NCI-H748 treated with DMSO at 0.1 percent for 48 hours (cell line): ENCODE measurements at regions not wholly inside any gene's neighbourhood (a gene's known extent, or its start where the extent isn't known, plus 50 kb on each side); places are given as distances from the start of the nearest gene placed in this dataset.
A peak's percentile ranks its signal among the peaks of the same experiment; 100 is the strongest.
"Not testable (repeated sequence)": the region's sequence is repeated elsewhere in the genome, so short reads cannot be mapped to it uniquely, and the experiment has no call there.

Experiments
- DNase-seq: peaks from one replicate; lab custom pipeline; 2025; lab: John Stamatoyannopoulos, UW

DNA sequence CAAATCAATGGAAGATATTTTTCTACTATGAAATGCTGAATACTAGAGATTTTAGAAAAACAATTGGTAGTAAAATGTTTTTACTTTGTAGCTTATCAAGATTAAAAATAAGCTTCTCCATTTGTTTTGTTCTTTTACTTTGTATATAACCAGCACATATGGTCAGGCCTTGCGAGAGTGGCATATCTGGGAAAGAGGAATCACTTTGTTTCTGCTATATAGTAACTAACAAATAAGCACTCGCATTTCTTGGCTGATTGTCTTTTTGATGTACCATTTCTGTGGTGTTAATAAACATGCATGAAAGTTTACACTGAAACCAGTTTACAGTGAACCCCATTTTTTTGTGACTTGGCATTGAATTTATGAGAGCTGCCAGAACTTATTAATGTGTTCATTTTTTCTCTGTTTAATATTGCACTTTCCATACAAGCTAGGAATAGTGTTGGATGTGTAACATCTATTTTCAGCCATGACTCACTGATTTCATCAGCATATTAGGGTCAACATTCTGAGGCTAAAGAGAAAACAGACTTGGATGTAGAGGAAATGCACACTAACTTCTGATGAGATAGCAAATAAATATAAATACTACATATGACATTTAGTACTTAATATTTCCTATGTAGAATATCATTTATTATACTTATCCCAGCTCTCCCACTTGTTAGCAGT lies 635.5 kb downstream of the KCNH5 start:
- DNase-seq: no peak

DNA sequence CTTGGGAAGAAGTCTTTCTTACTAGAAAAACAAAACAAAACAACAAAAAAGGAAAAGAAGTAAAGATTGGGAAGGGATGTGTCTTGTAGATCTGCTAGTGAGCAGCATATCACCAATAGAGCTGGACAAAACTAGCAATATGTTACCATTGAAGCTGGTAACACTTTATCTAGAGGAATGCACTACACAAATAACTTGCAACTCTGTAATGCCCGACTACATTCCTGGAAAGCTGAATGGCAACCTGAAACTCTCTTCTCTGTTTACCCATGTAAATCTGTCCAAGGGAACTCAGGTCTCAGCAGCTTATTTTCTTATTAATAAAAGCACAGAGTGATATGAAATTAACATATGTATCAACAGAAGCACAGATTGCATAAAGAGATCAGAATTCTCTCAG lies 624.4 kb downstream of the KCNH5 start:
- no peak for DNase-seq

DNA sequence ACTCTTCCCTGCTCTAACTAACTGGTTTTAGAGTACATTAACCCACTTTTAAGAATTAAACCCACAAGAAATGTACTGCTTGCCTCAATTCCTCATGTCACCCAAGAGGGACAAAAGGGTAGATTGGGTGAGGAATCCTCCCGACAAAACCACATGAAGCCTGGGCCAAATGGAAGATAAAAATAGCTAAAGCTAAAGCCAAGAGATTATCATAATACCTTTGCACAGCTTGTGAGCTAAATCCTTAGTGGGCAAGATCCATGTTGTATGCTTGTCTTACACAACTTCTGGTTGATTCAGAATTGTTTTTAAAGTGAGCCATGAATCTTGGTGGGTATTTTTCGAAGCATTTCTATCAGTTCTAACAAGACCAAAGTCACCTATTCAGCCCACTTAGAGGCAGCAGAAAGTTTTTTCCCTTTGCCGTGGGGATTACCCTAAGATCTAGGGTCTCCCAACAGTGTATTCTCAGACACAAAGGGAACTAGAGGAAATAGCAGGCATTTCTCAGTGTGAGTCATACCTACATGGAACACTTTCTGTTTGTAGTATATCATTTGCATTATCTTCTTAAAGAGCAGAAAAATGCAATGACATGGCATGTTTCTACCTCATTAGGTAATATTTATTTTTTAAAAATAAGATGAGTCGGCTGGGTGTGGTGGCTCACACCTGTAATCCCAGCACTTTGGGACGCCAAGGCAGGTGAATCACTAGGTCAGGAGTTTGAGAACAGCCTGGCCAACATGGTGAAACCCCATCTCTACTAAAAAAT lies 616.6 kb downstream of the KCNH5 start:
- DNase-seq: no peak

DNA sequence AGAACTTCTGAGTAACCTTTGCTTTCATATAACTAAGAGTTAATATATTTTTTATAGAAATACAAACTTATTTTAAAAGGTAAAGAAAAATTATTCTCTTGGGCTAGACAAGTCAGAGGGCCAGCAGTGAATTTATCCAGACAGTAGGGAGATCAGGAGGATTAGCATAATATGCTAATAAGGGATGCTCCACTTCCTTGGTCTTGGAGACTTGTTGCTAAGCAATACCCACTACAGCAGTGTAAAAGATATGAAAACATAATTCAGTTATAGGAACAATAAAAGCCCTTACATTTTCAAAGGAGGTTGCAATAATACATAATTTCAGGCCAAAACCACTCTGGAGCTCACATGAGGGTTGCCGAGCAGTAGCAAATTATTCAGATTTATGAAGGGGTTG lies 615.6 kb downstream of the KCNH5 start:
- DNase-seq: no peak

DNA sequence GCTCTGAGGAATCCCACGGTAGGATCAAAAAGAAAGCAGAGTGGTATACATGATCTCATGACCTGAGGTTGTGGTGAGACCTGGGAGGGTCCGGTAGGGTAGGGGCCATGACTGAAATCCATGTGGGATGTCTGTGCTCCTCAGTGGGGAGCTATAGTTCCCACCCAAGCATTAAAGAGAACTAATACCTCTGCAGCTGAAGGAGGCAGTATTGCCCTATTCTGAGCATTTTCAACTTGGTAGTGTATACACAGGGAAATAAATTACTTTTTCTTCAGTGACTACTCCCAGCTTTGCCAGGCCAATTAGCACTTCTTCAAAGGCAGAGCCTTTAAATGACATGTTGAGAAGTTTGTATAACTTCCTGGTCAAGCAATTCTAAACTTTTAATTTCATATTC lies 613.8 kb downstream of the KCNH5 start:
- DNase-seq: no peak

DNA sequence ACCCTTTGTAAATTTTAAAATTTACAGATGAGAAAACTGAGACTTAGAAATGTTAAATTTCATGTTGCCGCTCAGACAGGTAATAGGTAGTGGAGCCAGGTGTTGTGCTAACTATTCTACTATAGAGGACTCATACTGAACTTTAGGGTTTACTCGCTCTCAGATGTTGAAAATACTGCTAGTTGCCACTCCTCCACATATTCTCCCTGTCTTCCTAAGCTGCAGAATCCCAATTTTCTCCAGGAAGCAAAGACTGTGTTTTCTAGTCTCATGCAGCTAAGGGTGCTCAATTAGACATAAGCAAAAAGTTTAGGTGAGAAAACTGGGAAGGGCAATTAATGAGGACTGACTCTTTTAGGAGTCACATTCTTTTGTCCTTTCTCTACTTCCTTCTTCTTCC lies 612.3 kb downstream of the KCNH5 start:
- DNase-seq: no peak

DNA sequence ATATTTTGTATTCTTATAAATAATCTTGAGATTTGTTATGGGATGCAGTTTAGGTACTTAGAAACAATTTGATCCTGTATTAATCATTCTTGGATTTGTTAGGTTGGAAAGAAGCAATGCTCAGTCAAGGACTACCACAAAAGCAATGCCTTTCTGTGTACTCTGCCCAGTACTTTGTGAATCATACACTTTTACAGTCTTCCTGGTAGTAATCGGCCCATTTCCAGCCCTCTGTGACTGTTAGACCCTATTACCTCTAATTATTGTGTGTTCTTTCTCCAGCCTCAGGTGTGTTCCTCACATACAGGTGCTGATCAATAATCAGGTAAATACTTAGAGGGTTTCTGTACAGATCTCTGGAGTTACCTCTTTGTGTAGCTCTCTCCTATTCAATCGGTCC lies 609.0 kb downstream of the KCNH5 start:
- DNase-seq: peak; percentile 83

DNA sequence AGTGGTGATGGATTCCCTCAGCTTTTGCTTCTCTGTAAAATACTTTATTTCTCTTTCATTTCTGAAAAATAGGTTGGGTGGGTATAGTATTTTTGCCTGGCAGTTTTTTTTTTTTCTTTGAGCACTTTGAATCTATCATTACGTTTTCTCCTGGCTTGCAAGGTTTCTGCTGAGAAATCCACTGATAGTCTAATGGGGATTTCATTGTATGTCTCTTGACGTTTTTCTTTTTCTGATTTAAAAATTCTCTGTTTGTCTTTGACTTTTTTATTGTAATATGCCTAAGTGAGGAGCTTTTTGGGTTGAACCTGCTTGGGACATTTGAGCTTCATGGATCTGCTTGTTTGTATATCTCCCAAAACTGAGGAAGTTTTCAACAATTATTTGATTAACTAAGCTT lies 606.0 kb downstream of the KCNH5 start:
- no peak for DNase-seq

DNA sequence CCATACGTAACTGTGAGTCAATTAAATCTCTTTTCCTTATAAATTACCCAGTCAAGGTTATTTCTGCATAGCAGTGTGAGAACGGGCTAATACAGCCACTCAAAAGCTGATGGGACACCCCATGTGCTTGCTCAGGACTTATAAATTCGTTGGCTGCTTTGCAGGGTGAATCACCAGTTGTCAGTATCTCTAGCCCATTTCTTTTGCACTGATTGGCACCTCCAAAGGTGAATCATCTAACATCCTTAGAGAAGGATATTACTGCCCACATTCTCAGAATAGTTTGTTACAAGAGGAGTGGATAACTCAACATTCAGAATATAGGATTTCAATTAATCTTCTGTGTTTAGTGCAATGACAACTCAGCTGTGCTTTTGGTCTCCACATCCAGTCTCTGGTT lies 601.5 kb downstream of the KCNH5 start:
- DNase-seq: no peak

DNA sequence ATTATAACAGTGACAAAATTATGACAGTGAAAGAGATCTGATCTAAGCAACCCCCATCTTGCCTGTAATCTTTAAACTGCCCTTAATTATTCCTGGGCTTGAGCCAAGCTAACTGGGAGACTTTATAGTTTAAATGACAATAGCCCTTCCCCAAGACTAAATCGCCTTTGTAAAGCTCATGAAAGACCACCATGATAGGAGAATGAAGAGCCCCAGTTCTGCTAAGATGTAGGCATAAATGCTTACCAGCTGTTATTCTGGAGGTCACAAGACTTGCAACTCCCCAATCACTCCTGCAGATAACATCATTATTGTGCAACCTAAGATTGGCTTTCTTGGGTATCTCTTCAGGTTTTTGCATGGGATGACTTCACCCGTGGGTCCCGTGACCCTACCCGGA lies 599.7 kb downstream of the KCNH5 start:
- DNase-seq: no peak

DNA sequence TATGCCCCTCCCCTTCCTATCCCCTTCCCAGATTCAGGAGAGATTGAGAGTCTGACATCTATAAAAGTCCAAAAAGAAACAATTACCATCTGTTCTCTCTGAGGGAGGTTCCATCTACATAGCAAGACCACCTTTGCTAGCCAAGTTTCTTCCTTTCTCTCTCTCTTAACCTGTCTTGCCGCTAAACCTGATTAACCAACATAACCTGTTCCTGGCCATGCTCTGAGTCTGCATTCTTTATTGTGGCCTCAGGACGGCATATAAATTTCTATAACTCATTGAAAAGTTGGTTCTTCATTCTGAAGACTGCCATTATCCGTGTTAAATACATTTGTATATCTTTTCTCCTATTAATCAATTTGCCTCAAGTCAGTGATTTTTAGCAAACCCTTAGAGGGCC lies 594.0 kb downstream of the KCNH5 start:
- DNase-seq: no peak

DNA sequence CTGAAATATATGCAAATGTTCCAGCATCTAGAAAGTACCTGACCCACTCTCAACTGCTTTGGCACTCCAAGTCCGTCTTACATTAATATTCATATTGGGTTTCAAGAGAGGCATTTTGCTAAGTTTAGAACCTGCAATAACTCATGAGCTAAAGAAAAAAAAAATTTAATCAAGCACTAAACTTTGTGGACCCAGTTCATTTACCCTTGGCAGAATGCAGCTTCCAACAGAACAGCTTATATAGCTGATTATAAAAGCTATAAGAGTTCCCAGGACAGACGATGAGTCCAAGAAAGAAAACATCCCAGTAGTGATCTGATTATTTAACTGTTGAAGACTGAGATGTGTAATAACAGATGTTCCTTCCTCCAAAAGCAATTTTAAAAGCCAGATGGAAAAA lies 592.0 kb downstream of the KCNH5 start:
- no peak for DNase-seq

DNA sequence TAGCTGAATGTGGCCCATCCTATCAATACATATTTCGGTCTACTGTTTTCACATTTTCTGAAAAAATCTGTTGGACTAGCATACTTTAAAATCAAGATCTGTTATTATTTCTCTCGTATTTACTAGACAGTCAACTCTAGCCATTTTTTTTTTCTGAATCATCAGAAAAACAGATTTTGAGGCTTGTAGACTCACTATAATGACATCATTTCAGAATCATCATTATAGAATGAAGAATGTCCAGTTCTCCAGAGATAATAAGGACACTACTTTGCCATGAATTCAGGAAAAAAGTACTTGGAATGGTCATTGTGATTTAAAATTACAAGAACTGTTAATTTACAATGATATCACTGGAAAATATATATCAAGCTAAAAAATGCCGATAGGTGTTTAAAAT lies 589.8 kb downstream of the KCNH5 start:
- DNase-seq: no peak

DNA sequence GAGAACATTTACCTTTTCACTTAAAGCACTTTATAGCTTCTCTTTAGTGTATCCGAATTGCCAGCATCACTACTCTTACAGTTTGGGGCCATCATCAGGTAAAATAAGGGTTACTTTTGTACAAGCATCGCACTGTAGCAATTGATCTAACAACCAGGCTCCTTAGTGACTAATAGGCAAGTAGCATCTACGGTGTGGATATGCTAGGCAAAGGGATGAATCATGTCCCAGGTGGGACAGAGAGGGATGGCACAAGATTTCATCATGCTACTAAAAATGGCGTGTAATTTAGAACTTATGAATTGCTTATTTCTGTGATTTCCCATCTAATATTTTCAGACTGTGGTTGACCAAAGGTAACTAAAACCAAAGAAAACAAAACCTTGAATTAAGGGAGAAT lies 582.3 kb downstream of the KCNH5 start:
- DNase-seq: no peak

DNA sequence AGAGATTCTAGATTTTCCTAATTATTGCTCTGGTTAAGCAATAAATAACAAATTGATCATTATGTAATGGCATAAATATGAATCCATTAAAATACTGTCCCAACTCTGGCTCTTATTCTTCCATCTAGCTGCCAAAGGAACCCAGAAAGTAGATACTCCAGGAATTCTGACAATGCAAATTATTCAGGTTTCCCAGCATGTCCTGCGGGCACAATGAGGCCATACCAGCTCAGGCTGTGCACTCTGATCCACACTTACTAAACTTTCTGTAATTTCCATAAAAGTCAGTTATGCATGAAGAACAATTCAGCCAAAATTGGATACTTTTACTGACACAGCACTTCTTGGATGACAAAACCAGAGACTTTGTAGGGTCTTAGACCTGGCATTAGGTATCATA lies 576.3 kb downstream of the KCNH5 start:
- DNase-seq: no peak

DNA sequence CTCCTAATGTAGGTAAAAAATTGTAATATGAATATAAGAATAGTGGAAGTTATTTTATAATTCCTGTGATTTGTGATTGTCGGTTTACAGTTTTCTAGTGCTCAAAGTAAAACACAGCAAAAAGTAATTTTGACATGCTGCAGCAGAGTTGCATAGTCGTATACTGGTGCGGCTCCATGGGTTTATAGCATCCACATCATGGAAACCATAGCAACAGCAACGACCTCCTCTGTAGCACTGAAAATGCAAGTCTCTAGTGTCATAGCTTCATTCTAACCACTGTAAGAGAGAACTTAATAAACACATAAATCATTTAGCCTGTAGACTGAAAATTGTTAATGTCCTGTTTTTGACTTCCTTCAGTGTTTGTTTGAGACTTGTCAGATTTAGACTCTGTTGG lies 574.3 kb downstream of the KCNH5 start:
- DNase-seq: no peak

DNA sequence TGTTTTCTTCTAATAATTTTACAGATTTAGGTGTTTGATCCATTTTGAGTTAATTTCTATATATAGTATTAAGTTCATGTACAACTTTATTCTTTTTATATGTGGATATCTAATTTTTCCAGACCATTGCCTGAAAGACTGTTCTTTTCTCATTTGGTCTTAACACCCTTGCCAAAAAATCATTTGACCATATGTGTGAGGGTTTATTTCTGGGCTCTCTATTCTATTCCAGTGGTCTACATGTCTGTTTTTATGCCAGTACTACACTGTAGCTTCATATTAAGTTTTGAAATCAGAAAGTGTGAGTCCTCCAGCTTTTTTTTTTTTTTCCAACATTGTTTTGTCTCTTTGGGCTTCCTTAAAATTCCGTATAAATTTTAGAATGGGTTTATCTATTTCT lies 554.1 kb downstream of the KCNH5 start:
- DNase-seq: no peak

DNA sequence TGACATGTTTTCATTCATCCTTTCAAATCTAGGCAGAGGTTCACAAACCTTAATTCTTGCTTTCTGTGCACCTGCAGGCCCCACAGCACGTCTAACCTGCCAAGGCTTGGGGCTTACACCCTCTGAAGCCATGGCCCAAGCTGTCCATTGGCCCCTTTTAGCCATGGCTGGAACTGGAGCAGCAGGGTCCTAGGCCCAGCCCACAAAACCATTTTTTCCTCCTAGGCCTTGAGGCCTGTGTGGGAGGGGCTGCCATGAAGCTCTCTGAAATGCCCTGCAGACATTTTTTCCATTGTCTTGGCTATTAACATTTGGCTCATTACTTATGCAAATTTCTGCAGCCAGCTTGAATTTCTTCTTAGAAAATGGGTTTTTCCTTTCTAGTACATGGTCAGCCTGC lies 547.5 kb downstream of the KCNH5 start:
- no peak for DNase-seq

DNA sequence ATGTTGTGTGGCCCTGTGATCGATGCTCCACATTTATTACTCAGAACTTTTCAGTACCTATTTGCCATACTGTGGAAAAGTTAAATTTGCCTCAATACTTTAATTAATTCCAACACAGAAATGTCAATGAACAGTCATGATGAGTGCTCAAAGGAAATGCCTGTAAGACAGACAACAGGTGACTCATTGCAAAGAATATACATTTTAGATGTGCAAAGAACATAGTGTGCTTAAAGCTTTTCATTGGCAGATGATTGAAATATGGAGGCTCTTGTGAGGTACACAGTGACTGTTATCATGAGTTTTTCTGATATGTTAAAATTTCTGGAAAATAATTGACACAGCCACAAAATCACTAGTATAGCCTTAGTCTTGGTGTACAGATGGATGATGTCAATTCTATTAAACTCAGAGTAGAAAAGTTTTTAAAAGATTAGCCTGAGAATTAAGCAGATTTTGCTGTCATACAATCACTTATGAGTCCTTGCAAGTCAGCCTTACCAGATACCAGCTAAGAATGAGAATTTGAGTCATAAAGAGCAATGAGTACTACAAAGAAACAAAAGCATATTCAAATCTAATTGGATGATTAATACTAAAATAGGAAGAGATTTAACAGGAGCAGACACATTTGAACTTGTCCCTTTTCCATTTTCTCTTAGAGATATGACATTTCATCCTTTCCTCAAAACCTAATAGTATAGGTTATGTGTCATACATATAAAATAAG lies 544.1 kb downstream of the KCNH5 start:
- no peak for DNase-seq

DNA sequence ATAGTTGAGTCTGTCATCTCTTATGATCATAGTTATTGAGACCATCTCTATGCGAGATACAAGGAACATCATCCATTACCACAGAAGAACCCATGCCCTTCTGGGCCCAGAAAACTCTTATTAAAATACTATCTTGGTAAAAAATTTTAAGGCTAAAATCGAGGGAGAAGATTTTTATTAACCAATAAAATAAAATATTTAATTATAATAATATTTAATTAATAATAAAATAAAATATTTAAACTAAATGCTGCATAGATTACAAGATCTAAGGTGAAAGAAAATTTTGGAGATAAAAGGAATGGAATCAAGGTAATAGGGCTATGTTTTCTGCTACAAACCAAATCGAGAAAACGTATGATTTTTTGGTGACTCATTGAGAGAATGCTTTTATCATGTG lies 540.2 kb downstream of the KCNH5 start:
- DNase-seq: no peak

DNA sequence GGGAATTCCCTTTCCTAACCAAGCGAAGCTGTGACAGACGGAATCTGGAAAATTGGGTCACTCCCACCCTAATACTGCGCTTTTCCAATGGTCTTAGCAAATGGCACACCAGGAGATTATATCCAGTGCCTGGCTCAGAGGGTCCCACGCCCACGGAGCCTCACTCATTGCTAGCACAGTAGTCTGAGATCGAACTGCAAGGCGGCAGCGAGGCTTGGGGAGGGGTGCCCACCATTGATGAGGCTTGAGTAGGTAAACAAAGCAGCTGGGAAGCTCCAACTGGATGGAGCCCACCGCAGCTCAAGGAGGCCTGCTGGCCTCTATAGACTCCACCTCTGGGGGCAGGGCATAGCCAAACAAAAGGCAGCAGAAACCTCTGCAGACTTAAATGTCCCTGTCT lies 523.9 kb downstream of the KCNH5 start:
- not testable (repeated sequence) for DNase-seq

DNA sequence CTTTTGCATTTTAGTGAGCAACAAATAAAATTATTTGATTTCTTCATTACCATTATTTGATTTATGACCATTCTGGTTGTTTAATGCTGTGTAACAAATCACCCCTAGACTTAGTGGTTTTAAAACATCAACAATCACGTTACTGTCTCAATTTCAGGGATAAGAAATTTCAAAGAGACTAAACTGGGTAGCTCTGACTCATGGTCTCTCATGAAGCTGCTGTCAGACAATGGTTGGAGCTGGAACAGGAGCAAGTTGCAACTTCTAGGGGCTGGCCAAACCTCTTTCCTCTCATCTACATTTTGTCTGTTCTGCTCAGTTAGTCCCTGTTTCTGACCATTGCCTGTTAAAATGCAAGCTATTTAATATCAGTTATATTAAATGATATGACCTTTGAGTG lies 517.0 kb downstream of the KCNH5 start:
- DNase-seq: no peak

DNA sequence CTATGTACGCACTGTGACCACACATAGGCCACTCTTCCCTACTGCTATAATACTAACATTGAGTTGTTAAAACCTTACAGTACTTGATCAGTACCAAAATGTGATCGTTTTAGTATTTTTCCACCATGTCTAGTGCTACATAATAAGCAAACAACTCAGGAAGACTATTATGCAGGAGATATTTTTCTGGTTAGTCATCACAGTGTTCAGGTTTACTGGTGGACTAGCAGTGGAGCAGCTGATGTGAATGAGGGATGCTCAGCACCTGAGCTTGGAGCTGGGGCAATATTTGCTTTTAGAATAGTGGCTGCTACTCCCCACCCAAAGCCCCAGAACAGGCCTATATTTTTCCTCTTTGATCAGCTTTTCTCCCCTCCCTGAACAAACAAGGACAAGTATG lies 513.1 kb downstream of the KCNH5 start:
- no peak for DNase-seq
